GM21723 (cell line): ENCODE measurements at regions not wholly inside any gene's neighbourhood (a gene's known extent, or its start where the extent isn't known, plus 50 kb on each side); places are given as distances from the start of the nearest gene placed in this dataset.
"Not testable (repeated sequence)": the region's sequence is repeated elsewhere in the genome, so short reads cannot be mapped to it uniquely, and the experiment has no call there.

Experiments used
- ATAC-seq: cut with Tn5 transposase; IDR thresholded peaks from one replicate; pipeline ENCODE4 v1.9.1; 2021; ENCODE audit warnings: mild to moderate bottlenecking, moderate library complexity; ENCODE audit not compliant: unreplicated experiment

- ATAC-seq = no peak
Observed at GRCh38 chr14:106055289-106055688, 528.9 kb downstream of the TMEM121 start.

- ATAC-seq = no peak
Observed at GRCh38 chr14:106058342-106058741, 532.0 kb downstream of the TMEM121 start.

DNA sequence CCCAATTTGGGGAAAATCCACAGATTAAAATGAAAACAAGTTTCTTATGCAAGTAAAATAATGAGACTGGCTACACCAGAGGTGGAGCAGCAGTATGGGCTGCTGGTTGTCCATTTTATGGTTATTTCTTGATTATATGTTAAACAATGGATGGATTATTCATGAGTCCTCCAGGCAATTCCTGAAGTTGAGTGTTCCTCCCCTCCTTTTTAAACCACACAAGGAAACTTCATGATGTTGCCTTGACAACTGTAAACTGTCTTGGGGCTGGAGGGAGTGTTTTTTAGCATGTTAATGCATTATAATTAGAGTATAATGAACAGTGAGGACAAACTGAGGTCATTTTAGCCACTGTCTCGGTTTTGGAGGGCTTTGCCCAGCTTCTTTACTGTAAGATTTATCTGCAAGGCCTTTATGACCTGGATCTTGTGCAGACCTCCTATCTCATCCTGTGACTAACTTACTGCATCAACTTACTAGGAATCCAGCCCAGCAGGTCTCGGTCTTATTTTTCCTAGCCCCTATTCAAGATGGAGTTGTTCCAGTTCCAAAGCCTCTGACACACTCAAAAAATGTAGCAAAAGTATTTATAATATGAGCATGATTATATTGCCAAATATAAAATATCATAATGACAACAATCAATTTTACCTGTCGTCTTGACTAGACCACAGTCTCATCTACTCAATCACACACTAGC, 534.0 kb downstream of the TMEM121 start:
- ATAC-seq = no peak

GRCh38 chr14:106061877-106062500, 535.6 kb downstream of the TMEM121 start:
- ATAC-seq = not testable (repeated sequence)

DNA sequence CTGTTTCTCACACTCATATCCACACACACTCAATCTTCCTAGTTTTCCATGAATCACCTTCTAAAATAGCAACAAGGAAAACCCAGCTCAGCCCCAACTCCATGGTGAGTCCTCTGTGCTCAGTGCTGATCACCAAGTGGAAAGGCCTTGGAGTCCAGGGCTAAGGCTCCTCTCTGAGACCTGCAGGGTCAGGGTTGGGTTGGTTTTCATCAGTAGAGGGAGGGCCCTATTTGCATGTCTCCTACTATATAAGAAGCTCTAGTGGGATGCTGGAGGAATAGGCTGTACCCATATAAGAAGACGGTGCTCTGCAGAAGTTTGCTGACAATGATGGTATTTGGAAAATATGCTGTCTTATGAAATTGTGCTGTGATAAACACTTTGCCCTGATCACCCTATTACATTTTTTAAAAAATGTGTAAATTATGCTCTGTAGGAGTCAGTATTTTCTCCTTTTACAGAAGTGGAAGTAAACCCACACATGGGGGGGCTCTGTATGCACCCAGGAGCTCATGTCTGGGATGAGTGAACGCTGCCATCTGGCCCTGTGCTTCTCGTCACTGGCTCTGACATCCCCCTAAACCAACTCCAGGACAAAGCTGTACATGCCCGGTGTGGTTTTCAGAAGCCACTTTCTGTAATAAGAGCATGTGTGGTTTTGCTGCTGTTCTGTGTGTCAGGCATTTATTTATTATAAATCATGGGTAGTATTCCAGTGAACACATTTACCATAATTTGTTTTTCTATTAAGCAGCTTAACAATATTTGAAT, 536.3 kb downstream of the TMEM121 start:
- ATAC-seq = no peak

GRCh38 chr14:106067935-106068334, 541.6 kb downstream of the TMEM121 start:
- no peak for ATAC-seq

DNA sequence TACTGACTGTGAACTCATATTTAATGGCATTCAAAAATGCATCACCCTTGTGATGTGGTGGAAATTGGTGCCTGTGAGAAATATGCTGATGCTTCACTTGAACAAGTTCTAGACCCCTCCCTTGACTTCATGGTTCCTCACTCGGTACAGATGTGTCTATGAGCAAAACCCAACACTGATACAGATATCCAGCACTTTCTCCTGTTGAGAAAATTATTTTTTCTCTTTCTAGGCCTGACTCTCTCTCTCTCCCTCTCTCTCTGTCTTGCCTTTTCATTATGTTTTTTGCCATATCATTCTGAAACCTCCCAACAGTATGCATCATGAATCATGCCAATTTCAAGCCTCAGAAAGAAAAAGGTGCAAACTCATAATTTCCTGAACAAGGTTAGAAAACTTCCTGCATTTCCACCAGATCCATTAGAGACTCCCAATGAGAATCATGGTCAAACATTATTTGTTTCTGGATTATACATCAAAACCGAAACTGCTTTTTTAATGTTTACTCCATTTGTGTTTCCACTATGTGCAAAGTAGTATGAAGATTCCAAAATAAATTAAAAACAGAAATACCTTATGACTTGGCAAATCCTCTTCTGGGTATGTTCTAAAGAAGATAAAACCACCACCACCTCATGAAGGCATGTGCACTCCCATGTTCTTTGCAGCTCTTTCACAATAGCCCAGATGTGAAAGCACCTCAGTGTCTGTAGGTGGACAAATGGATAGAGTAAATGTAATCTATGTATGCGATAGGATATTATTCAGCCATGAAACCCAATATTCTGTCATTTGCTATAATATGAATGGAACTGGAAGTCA, 543.6 kb downstream of the TMEM121 start:
- ATAC-seq = no peak

DNA sequence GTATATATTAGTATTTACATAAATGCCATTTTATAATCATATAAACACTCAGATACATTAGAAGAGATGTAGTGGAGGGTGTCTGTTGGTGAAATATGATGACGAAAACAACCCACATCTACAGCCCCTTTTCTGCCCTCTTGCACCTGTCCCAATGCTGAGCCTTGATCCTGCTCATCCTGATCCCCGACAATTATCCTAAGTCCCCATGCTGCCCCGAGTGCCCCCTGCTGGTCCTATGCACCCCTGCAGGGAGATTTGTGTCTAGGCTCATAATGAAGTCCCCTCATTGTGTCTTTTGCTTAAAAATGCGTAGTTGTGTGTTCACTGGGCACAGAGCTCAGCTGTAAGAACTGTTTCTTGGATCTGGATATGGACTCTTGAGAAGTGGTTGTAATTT, 554.5 kb downstream of the TMEM121 start:
- ATAC-seq = no peak

GRCh38 chr14:106081721-106082120, 555.3 kb downstream of the TMEM121 start:
- ATAC-seq = not testable (repeated sequence)

DNA sequence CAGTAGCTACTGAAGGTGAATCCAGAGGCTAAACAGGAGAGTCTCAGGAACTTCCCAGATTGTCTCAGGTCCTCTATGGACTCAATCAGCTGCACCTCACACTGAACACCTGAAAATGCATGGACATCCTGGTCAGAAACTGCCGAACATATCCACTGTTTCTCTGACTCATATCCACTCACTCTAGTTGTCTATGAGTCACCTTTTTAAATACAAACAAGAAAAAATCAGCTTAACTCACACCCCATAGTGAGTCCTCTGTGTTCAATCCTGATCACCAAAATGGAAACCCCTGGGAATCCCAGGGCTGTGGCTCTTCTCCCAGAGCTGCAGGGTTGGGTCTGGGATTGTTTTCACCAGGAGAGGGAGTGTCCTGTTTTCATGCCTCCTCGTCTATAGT, 556.7 kb downstream of the TMEM121 start:
- ATAC-seq = no peak

DNA sequence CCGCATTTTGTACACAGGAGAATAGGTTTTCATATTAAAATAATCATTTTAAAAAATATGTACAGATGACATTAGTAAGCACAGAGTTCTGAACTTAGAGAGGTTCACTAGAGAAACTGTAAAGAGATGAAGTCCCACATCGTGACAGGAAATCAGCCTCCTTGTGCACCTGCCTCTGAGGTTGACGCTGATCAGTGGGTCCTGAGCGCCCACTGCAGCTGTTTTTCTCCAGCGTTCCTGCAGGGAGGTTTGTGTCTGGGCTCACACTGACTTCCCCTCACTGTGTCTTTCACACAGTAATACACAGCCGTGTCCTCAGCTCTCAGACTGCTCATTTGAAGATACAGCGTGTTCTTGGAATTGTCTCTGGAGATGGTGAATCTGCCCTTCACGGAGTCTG, 561.5 kb downstream of the TMEM121 start:
- ATAC-seq = no peak

DNA sequence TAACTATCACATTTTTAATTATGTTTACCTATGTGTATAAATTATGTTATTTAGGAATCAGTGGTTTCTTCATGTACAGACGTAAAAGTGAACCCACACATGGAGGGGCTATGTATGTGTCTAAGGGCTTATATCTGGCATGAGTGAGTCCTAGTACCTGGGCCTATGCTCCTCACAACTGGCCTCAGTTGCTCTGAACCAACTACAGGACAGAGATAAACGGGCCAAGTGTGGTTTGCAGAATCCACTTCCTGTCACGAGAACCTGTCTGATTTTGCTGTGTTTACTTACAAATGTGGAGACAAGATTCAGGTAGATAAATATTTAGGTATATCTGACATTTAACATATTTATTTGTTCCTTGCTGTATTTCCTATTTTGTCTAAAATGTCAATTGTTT, 562.5 kb downstream of the TMEM121 start:
- not testable (repeated sequence) for ATAC-seq

DNA sequence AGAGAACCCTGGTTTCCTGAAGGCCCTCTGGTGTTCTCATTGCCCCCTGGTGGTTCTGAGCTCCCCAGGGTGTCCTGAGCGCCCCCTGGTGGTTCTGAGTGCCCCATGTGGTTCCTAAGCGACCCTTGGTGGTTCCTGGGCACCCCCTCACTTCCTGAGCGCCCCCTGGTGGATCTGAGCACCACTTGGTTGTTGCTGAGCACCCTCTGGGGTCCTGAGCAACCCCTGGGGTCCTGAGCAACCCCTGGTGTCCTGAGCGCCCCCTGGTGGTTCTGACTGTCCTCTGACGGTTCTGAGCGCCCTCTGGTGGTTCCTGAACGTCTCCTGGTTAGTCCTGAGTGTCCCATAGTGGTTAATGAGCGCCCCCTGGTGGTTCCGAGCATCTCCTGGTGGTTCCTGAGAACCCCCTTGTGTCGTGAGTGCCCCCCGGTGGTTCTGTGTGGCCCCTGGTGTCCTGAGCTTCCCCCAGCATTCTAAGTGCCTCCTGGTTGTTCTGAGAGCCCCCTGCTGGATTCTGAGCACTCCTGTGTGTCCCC, 568.3 kb downstream of the TMEM121 start:
- no peak for ATAC-seq

DNA sequence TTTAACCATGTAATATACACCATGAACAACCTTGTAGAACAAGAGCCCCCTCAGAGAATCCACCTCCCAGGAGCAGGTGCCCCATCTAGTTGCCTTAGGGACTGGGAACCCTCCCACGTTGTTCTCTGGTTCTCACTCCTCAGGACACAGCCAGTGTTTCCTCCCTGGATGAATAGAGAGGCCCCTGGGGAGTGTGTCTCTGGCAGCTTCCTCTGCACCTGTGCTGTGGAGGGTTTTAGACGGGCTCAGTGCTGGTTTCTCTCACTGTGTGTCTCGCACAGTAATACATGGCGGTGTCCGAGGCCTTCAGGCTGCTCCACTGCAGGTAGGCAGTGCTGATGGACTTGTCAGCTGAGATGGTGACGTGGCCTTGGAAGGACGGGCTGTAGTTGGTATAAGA, 581.3 kb downstream of the TMEM121 start:
- no peak for ATAC-seq

- no peak for ATAC-seq
Observed at GRCh38 chr14:106109337-106109736, 583.0 kb downstream of the TMEM121 start.

GRCh38 chr14:106115401-106115800, 589.0 kb downstream of the TMEM121 start:
- ATAC-seq = no peak

GRCh38 chr14:106116339-106116930, 590.1 kb downstream of the TMEM121 start:
- not testable (repeated sequence) for ATAC-seq

GRCh38 chr14:106120101-106120500, 593.7 kb downstream of the TMEM121 start:
- ATAC-seq = no peak

DNA sequence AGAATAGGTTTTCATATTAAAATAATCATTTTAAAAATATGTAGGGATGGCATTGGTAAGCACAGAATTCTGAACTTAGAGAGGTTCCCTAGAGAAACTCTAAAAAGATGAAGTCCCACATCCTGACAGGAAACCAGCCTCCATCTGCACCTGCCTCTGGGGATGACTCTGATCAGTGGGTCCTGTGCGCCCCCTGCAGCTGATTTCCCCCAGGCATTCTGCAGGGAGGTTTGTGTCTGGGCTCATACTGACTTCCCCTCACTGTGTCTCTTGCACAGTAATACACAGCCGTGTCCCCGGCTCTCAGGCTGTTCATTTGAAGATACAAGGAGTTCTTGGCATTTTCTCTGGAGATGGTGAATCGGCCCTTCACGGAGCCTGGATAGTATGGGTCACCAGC, 602.9 kb downstream of the TMEM121 start:
- ATAC-seq = no peak

DNA sequence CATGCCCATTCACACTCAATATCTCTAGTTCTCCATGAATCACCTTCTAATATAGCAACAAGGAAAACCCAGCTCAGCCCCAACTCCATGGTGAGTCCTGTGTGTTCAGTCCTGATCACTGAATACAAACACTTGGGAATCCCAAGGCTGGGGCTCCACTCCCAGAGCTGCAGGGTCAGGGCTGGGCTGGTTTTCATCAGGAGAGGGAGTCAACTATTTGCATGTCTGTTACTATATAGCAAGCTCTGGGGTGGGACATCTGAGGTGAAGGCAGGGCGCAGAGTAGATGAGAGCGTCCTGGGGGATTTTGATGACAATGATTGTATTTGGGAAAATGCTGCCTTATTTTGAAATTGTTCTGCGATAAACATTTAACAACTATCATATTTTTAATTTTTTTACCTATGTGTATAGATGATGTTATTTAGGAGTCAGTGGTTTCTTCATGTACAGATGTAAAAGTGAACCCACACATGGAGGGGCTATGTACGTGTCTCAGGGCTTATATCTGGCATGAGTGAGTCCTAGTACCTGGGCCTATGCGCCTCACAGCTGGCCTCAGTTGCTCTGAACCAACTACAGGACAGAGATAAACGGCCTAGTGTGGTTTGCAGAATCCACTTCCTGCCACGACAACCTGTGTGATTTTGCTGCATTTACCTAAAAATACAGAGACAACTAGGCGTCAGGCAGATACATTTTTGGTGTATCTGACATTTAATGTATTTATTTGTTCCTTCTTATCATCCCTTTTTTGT, 603.7 kb downstream of the TMEM121 start:
- ATAC-seq = not testable (repeated sequence)
